BLaER1 treated with 17β-estradiol and CSF1 and Interleukin-3, amounts not matched to agents 10 nM and 100 nM (cell line): ENCODE measurements at regions not wholly inside any gene's neighbourhood (a gene's known extent, or its start where the extent isn't known, plus 50 kb on each side); places are given as distances from the start of the nearest gene placed in this dataset.

Source experiments
- H3K27ac ChIP-seq, 11 experiments: shearing (Covaris generic); formaldehyde crosslinking; 2 replicates each; pipeline ENCODE4 v1.8.1; 2022
- H3K27me3 ChIP-seq, 11 experiments: shearing (Covaris generic); formaldehyde crosslinking; 2 replicates each; pipeline ENCODE4 v1.8.1; 2022
- H3K36me3 ChIP-seq, 11 experiments: shearing (Covaris generic); formaldehyde crosslinking; 2 replicates each; pipeline ENCODE4 v1.8.1; 2022
- H3K4me1 ChIP-seq, 10 experiments: shearing (Covaris generic); formaldehyde crosslinking; 2 replicates each; pipeline ENCODE4 v1.8.1; 2022
- H3K4me2 ChIP-seq, 11 experiments: shearing (Covaris generic); formaldehyde crosslinking; 2 replicates each; pipeline ENCODE4 v1.8.1; 2022
- H3K4me3 ChIP-seq, 10 experiments: shearing (Covaris generic); formaldehyde crosslinking; 2 replicates each; pipeline ENCODE4 v1.8.1; 2022
- H3K9ac ChIP-seq, 11 experiments: shearing (Covaris generic); formaldehyde crosslinking; 2 replicates each; pipeline ENCODE4 v1.8.1; 2022
- H3K9me3 ChIP-seq, 11 experiments: shearing (Covaris generic); formaldehyde crosslinking; replicated peaks in 1 of 11; 2 replicates each; pipeline ENCODE4 v1.8.1; 2022
- H4K20me1 ChIP-seq, 11 experiments: shearing (Covaris generic); formaldehyde crosslinking; 2 replicates each; pipeline ENCODE4 v1.8.1; 2022
- Cebpa-rat ChIP-seq, 11 experiments: shearing (Covaris generic); IDR thresholded peaks; 2 replicates each; pipeline ENCODE4 v1.8.1; 2022

GRCh38 chr4:33025236-33025635, 2305.1 kb downstream of the PCDH7 start:
- TF ChIP-seq Cebpa-rat (IDR thresholded peaks at IDR 0.05), result no peak
- H3K4me2 ChIP-seq, result no peak overlapping the region
- H3K4me3 ChIP-seq, result no peak overlapping the region
- no peaks in the 10 kb centered on the region for H4K20me1 ChIP-seq
- H3K9me3 ChIP-seq, result no peaks in the 10 kb centered on the region
- H3K36me3 ChIP-seq, result no peaks in the 10 kb centered on the region
- H3K27ac ChIP-seq, result no peak overlapping the region
- no peaks in the 10 kb centered on the region for H3K27me3 ChIP-seq
- H3K4me1 ChIP-seq, result no peaks in the 10 kb centered on the region
- H3K9ac ChIP-seq, result no peak overlapping the region

- no peak overlapping the region for H3K4me2 ChIP-seq
- TF ChIP-seq Cebpa-rat (IDR thresholded peaks at IDR 0.05), result no peak
- no peaks in the 10 kb centered on the region for H3K9me3 ChIP-seq
- no peaks in the 10 kb centered on the region for H4K20me1 ChIP-seq
- H3K4me1 ChIP-seq, result no peaks in the 10 kb centered on the region
- H3K27ac ChIP-seq, result no peak overlapping the region
- H3K4me3 ChIP-seq, result no peak overlapping the region
- no peaks in the 10 kb centered on the region for H3K27me3 ChIP-seq
- no peak overlapping the region for H3K9ac ChIP-seq
- H3K36me3 ChIP-seq, result no peaks in the 10 kb centered on the region
These were observed 2309.8 kb downstream of the PCDH7 start for GRCh38 chr4:33029976-33030375.

GRCh38 chr4:33031328-33031727, 2311.2 kb downstream of the PCDH7 start:
- H3K4me2 ChIP-seq, result no peak overlapping the region

GRCh38 chr4:33037464-33037863, 2317.3 kb downstream of the PCDH7 start:
- Histone ChIP-seq H3K4me3 (no peak overlapping the region), H3K4me1 (no peaks in the 10 kb centered on the region), H3K4me2 (no peak overlapping the region), H4K20me1 (no peaks in the 10 kb centered on the region), H3K9ac (no peak overlapping the region), H3K27me3 (no peaks in the 10 kb centered on the region), H3K27ac (no peak overlapping the region), H3K9me3 (no peaks in the 10 kb centered on the region), H3K36me3 (no peaks in the 10 kb centered on the region)
- no peak for TF ChIP-seq Cebpa-rat (IDR thresholded peaks at IDR 0.05)

More at GRCh38 chr4:33031328-33031727, 2311.2 kb downstream of the PCDH7 start:
- no peaks in the 10 kb centered on the region for H3K27me3 ChIP-seq
- H3K4me1 ChIP-seq, result no peaks in the 10 kb centered on the region
- TF ChIP-seq Cebpa-rat (IDR thresholded peaks at IDR 0.05), result no peak
- no peak overlapping the region for H3K4me3 ChIP-seq
- H3K9me3 ChIP-seq, result no peaks in the 10 kb centered on the region
- H3K27ac ChIP-seq, result no peak overlapping the region
- H3K9ac ChIP-seq, result no peak overlapping the region
- no peaks in the 10 kb centered on the region for H4K20me1 ChIP-seq
- no peaks in the 10 kb centered on the region for H3K36me3 ChIP-seq

GRCh38 chr4:33045334-33045733, 2325.2 kb downstream of the PCDH7 start:
- Histone ChIP-seq H3K36me3 (no peaks in the 10 kb centered on the region), H3K4me2 (no peak overlapping the region), H3K4me1 (peaks cover 0 to 22% (median 12%) of the 10 kb centered on the region in 10 experiments; a peak in 15 of 20 replicates), H3K4me3 (no peak overlapping the region), H3K9ac (no peak overlapping the region), H3K27ac (no peak overlapping the region), H4K20me1 (no peaks in the 10 kb centered on the region), H3K27me3 (no peaks in the 10 kb centered on the region), H3K9me3 (no peaks in the 10 kb centered on the region)
- TF ChIP-seq Cebpa-rat (IDR thresholded peaks at IDR 0.05), result no peak

GRCh38 chr4:33052241-33052640, 2332.1 kb downstream of the PCDH7 start:
- Histone ChIP-seq H3K9me3 (no peaks in the 10 kb centered on the region), H3K27me3 (no peaks in the 10 kb centered on the region), H3K4me1 (no peaks in the 10 kb centered on the region), H4K20me1 (no peaks in the 10 kb centered on the region), H3K27ac (no peak overlapping the region), H3K4me3 (no peak overlapping the region), H3K9ac (no peak overlapping the region), H3K4me2 (no peak overlapping the region), H3K36me3 (no peaks in the 10 kb centered on the region)
- no peak for TF ChIP-seq Cebpa-rat (IDR thresholded peaks at IDR 0.05)

- TF ChIP-seq Cebpa-rat (IDR thresholded peaks at IDR 0.05), result no peak
- no peaks in the 10 kb centered on the region for H3K9me3 ChIP-seq
- no peaks in the 10 kb centered on the region for H3K36me3 ChIP-seq
- H3K27me3 ChIP-seq, result no peaks in the 10 kb centered on the region
- H4K20me1 ChIP-seq, result no peaks in the 10 kb centered on the region
- H3K4me3 ChIP-seq, result no peak overlapping the region
- H3K4me1 ChIP-seq, result no peaks in the 10 kb centered on the region
- no peak overlapping the region for H3K9ac ChIP-seq
- no peak overlapping the region for H3K27ac ChIP-seq
- no peak overlapping the region for H3K4me2 ChIP-seq
These were observed 2334.0 kb downstream of the PCDH7 start for GRCh38 chr4:33054161-33054560.

- no peak for TF ChIP-seq Cebpa-rat (IDR thresholded peaks at IDR 0.05)
- Histone ChIP-seq H3K36me3 (no peaks in the 10 kb centered on the region), H3K9ac (no peak overlapping the region), H3K9me3 (no peaks in the 10 kb centered on the region), H3K27me3 (no peaks in the 10 kb centered on the region), H3K27ac (no peak overlapping the region), H3K4me1 (no peaks in the 10 kb centered on the region), H4K20me1 (no peaks in the 10 kb centered on the region), H3K4me3 (no peak overlapping the region), H3K4me2 (no peak overlapping the region)
These were observed 2334.6 kb downstream of the PCDH7 start for GRCh38 chr4:33054656-33055196.

- no peak for TF ChIP-seq Cebpa-rat (IDR thresholded peaks at IDR 0.05)
- Histone ChIP-seq H3K9me3 (no peaks in the 10 kb centered on the region), H3K9ac (no peak overlapping the region), H3K27me3 (no peaks in the 10 kb centered on the region), H3K4me3 (no peak overlapping the region), H3K27ac (no peak overlapping the region), H3K4me1 (no peaks in the 10 kb centered on the region), H3K4me2 (no peak overlapping the region), H3K36me3 (no peaks in the 10 kb centered on the region), H4K20me1 (no peaks in the 10 kb centered on the region)
These were observed 2337.6 kb downstream of the PCDH7 start for GRCh38 chr4:33057736-33058135.

GRCh38 chr4:33058998-33059397, 2338.8 kb downstream of the PCDH7 start:
- no peak overlapping the region for H3K27ac ChIP-seq
- no peaks in the 10 kb centered on the region for H3K36me3 ChIP-seq
- TF ChIP-seq Cebpa-rat (IDR thresholded peaks at IDR 0.05), result no peak
- no peak overlapping the region for H3K4me2 ChIP-seq
- no peaks in the 10 kb centered on the region for H4K20me1 ChIP-seq
- no peaks in the 10 kb centered on the region for H3K27me3 ChIP-seq
- no peaks in the 10 kb centered on the region for H3K4me1 ChIP-seq
- H3K9ac ChIP-seq, result no peak overlapping the region
- no peaks in the 10 kb centered on the region for H3K9me3 ChIP-seq
- H3K4me3 ChIP-seq, result no peak overlapping the region
